ENCODE measurements at regions not wholly inside any gene's neighbourhood (a gene's known extent, or its start where the extent isn't known, plus 50 kb on each side); places are given as distances from the start of the nearest gene placed in this dataset.

- TF ChIP-seq TAF1 (IDR thresholded peaks at IDR 0.05; ENCODE audit: low read depth, low read length) (no peak), POLR2AphosphoS5 (IDR thresholded peaks at IDR 0.05; ENCODE audit: low read depth, low read length) (no peak), POLR2A (IDR thresholded peaks at IDR 0.05; ENCODE audit: low read depth, low read length) (no peak), SPI1 (IDR thresholded peaks at IDR 0.05; ENCODE audit: low read depth, low read length) (no peak), POU2F2 (IDR thresholded peaks at IDR 0.05; ENCODE audit: low read depth, low read length) (no peak)
Observed at GRCh38 chr20:51267679-51268078, 244.8 kb upstream of the KCNG1 start.
